ENCODE measurements at regions not wholly inside any gene's neighbourhood (a gene's known extent, or its start where the extent isn't known, plus 50 kb on each side); places are given as distances from the start of the nearest gene placed in this dataset.

DNA sequence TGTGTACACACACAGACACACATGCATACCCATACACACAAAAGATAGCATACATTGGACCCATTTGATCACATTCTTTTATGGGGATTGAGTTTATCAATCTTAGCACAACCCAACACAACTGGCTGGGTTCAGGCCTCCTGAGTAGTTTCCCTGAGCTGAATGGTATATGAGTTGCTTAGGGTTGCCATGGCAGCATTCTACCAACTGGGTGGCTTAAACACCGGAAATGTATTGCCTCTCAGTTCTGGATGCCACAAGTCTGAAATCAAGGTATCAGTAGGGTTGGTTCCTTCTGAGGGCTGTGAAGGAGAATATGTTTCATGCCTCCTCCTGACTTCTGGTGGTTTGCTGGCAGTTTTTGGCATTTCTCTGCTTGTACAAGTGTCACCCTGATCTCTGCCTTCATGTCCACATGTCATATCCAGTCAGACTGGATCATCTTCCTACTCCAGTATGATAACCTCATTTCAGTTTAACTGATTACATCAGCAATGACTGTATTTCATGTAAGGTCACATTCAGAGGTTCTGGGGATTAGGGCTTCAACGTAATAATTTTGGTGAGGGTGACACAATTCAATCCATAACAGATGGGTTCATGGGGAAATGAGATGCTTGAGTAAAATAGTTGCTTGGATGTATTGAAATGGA is 212.7 kb downstream of the KCNE4 start:
- no peak for DNase-seq (ENCODE audit: insufficient read length, low spot score, missing footprints)
- Histone ChIP-seq H3K4me3 (ENCODE audit: insufficient read depth, low read length) (no peak overlapping the region), H2AFZ (ENCODE audit: low read length) (no peak overlapping the region), H3K79me2 (ENCODE audit: insufficient read depth, low read length) (no peaks in the 10 kb centered on the region), H3K27ac (ENCODE audit: low read depth, low read length) (no peak overlapping the region), H3K36me3 (ENCODE audit: insufficient read depth, low read length) (no peaks in the 10 kb centered on the region), H3K27me3 (ENCODE audit: insufficient read depth, low read length) (no peaks in the 10 kb centered on the region), H4K20me1 (ENCODE audit: insufficient read depth, low read length) (no peaks in the 10 kb centered on the region), H3K4me1 (ENCODE audit: insufficient read depth, low read length) (no peaks in the 10 kb centered on the region), H3K4me2 (ENCODE audit: insufficient read depth, low read length) (no peak overlapping the region), H3K9me3 (ENCODE audit: low read depth, low read length) (no peaks in the 10 kb centered on the region)
- TF ChIP-seq, protein P1, sequence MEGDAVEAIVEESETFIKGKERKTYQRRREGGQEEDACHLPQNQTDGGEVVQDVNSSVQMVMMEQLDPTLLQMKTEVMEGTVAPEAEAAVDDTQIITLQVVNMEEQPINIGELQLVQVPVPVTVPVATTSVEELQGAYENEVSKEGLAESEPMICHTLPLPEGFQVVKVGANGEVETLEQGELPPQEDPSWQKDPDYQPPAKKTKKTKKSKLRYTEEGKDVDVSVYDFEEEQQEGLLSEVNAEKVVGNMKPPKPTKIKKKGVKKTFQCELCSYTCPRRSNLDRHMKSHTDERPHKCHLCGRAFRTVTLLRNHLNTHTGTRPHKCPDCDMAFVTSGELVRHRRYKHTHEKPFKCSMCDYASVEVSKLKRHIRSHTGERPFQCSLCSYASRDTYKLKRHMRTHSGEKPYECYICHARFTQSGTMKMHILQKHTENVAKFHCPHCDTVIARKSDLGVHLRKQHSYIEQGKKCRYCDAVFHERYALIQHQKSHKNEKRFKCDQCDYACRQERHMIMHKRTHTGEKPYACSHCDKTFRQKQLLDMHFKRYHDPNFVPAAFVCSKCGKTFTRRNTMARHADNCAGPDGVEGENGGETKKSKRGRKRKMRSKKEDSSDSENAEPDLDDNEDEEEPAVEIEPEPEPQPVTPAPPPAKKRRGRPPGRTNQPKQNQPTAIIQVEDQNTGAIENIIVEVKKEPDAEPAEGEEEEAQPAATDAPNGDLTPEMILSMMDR (IDR thresholded peaks at IDR 0.05; ENCODE audit: extremely low read depth, low read depth, low read length) = no peak

DNA sequence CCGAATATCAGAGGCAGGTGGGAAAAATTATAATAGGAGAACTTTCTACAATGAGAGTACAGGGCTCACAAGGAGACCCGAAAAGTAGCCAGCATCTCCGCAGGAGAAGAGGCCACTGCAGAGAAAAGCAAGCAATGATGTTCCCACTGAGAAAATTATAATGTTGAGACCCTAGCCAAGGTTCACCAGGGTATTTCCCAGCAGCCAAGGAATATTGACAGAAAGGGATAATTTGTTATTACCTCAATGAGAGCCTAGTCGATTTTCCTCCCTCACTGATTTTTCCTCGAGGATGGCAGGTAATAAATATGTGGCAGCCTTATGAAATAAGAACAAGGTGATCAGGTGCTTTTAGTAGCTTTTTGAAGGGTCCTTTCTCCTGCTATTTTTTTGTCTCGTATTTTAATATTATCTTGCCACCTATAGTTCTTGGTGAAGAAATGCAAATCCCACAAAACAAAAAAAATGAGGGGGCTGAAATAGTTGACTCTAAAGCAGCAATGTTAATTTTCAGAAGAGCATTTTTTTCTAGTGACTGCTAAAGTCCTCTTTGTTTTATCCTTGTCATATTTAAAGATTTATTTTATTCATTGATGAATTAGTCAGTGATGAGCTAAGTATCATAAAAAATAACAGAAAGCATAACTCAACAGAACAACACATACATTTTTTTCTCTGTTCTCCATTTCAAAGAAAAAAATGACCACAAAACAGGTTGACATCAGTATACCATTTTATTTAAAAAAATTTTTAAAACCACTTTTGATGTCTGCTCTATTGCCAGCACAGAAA is 215.4 kb downstream of the KCNE4 start:
- Histone ChIP-seq H3K36me3 (ENCODE audit: insufficient read depth, low read length) (no peaks in the 10 kb centered on the region), H3K9me3 (ENCODE audit: low read depth, low read length) (no peaks in the 10 kb centered on the region), H3K4me3 (ENCODE audit: insufficient read depth, low read length) (no peak overlapping the region), H2AFZ (ENCODE audit: low read length) (no peak overlapping the region), H3K79me2 (ENCODE audit: insufficient read depth, low read length) (no peaks in the 10 kb centered on the region), H3K4me1 (ENCODE audit: insufficient read depth, low read length) (no peaks in the 10 kb centered on the region), H4K20me1 (ENCODE audit: insufficient read depth, low read length) (no peaks in the 10 kb centered on the region), H3K27ac (ENCODE audit: low read depth, low read length) (no peak overlapping the region), H3K27me3 (ENCODE audit: insufficient read depth, low read length) (no peaks in the 10 kb centered on the region), H3K4me2 (ENCODE audit: insufficient read depth, low read length) (no peak overlapping the region)
- no peak for DNase-seq (ENCODE audit: insufficient read length, low spot score, missing footprints)
- TF ChIP-seq, protein P1 (IDR thresholded peaks at IDR 0.05; ENCODE audit: extremely low read depth, low read depth, low read length) = no peak

DNA sequence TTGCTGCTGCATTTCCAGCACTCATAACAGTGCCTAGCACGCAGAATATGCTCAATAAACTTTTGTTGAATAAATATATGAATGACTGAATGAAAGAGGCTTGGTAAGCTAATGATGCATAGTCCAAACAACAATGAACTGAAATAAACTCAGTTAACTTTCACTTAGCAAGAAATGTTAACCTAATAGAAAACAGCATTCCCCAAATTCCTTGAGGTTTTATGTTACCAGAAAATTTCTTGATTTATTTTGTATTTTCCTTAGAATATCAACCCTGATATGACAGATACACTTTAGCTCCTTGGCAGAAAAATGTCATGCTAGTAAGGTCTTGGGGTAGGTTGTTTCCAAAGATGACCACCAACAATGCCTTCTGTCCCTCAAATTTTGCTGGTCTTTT is 217.4 kb downstream of the KCNE4 start:
- Histone ChIP-seq H3K9me3 (ENCODE audit: low read depth, low read length) (no peaks in the 10 kb centered on the region), H3K4me1 (ENCODE audit: insufficient read depth, low read length) (no peaks in the 10 kb centered on the region), H4K20me1 (ENCODE audit: insufficient read depth, low read length) (no peaks in the 10 kb centered on the region), H3K27me3 (ENCODE audit: insufficient read depth, low read length) (no peaks in the 10 kb centered on the region), H3K79me2 (ENCODE audit: insufficient read depth, low read length) (no peaks in the 10 kb centered on the region), H3K4me3 (ENCODE audit: insufficient read depth, low read length) (no peak overlapping the region), H3K4me2 (ENCODE audit: insufficient read depth, low read length) (no peak overlapping the region), H3K27ac (ENCODE audit: low read depth, low read length) (no peak overlapping the region), H3K36me3 (ENCODE audit: insufficient read depth, low read length) (no peaks in the 10 kb centered on the region), H2AFZ (ENCODE audit: low read length) (no peak overlapping the region)
- DNase-seq (ENCODE audit: insufficient read length, low spot score, missing footprints) = no peak
- TF ChIP-seq, protein P1 (IDR thresholded peaks at IDR 0.05; ENCODE audit: extremely low read depth, low read depth, low read length) = no peak

DNA sequence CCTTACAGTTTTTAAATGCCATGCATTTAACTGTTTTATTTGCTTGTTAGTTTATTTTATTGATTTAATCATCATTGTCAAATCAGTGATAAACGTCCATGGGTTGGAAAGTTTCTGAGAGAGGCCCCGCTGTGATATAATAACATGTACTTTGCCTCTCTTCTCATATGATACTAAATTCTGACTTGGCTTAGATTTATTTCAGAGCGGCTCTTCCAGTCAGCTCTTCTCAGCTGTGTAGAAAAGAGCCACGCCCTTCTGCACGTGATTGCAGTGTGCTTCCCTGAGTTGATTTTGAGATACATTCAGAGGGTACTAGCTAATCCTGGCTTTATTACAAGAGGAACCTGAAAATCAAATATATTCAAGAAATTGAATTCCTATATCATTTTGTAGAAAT is 218.6 kb downstream of the KCNE4 start:
- Histone ChIP-seq H3K27me3 (ENCODE audit: insufficient read depth, low read length) (no peaks in the 10 kb centered on the region), H3K4me2 (ENCODE audit: insufficient read depth, low read length) (no peak overlapping the region), H3K9me3 (ENCODE audit: low read depth, low read length) (no peaks in the 10 kb centered on the region), H3K4me1 (ENCODE audit: insufficient read depth, low read length) (no peaks in the 10 kb centered on the region), H3K27ac (ENCODE audit: low read depth, low read length) (no peak overlapping the region), H4K20me1 (ENCODE audit: insufficient read depth, low read length) (no peaks in the 10 kb centered on the region), H3K36me3 (ENCODE audit: insufficient read depth, low read length) (no peaks in the 10 kb centered on the region), H3K4me3 (ENCODE audit: insufficient read depth, low read length) (no peak overlapping the region), H3K79me2 (ENCODE audit: insufficient read depth, low read length) (no peaks in the 10 kb centered on the region), H2AFZ (ENCODE audit: low read length) (no peak overlapping the region)
- TF ChIP-seq, protein P1 (IDR thresholded peaks at IDR 0.05; ENCODE audit: extremely low read depth, low read depth, low read length) = no peak
- DNase-seq (ENCODE audit: insufficient read length, low spot score, missing footprints) = no peak
